ENCODE measurements at regions not wholly inside any gene's neighbourhood (a gene's known extent, or its start where the extent isn't known, plus 50 kb on each side); places are given as distances from the start of the nearest gene placed in this dataset.

GRCh38 chr4:36716874-36717273, 435.5 kb downstream of the DTHD1 start:
- DNase-seq (ENCODE audit: low read depth): no peak

- no peak for DNase-seq (ENCODE audit: low read depth)
Measured at GRCh38 chr4:36719425-36719824, 438.0 kb downstream of the DTHD1 start.

GRCh38 chr4:36722986-36723385, 441.6 kb downstream of the DTHD1 start:
- DNase-seq (ENCODE audit: low read depth): no peak

GRCh38 chr4:36734334-36734733, 452.9 kb downstream of the DTHD1 start:
- no peak for DNase-seq (ENCODE audit: low read depth)

- no peak for DNase-seq (ENCODE audit: low read depth)
Measured at GRCh38 chr4:36737691-36738090, 456.3 kb downstream of the DTHD1 start.

GRCh38 chr4:36740796-36741310, 459.4 kb downstream of the DTHD1 start:
- no peak for DNase-seq (ENCODE audit: low read depth)

- DNase-seq (ENCODE audit: low read depth): no peak
Measured at GRCh38 chr4:36747277-36748129, 466.1 kb downstream of the DTHD1 start.

- no peak for DNase-seq (ENCODE audit: low read depth)
Measured at GRCh38 chr4:36753048-36753447, 471.6 kb downstream of the DTHD1 start.

- DNase-seq (ENCODE audit: low read depth): no peak
Measured at GRCh38 chr4:36757580-36758311, 476.3 kb downstream of the DTHD1 start.

- no peak for DNase-seq (ENCODE audit: low read depth)
Measured at GRCh38 chr4:36758312-36759178, 477.1 kb downstream of the DTHD1 start.

GRCh38 chr4:36761607-36762006, 480.2 kb downstream of the DTHD1 start:
- no peak for DNase-seq (ENCODE audit: low read depth)

GRCh38 chr4:36763814-36764213, 480.7 kb upstream of the NWD2 start:
- DNase-seq (ENCODE audit: low read depth): no peak

GRCh38 chr4:36767596-36767995, 476.9 kb upstream of the NWD2 start:
- no peak for DNase-seq (ENCODE audit: low read depth)

- DNase-seq (ENCODE audit: low read depth): no peak
Measured at GRCh38 chr4:36771411-36772153, 473.0 kb upstream of the NWD2 start.

GRCh38 chr4:36772154-36772516, 472.4 kb upstream of the NWD2 start:
- DNase-seq (ENCODE audit: low read depth): no peak

GRCh38 chr4:36773467-36773866, 471.1 kb upstream of the NWD2 start:
- DNase-seq (ENCODE audit: low read depth): no peak

- no peak for DNase-seq (ENCODE audit: low read depth)
Measured at GRCh38 chr4:36775544-36775943, 469.0 kb upstream of the NWD2 start.

- DNase-seq (ENCODE audit: low read depth): no peak
Measured at GRCh38 chr4:36779601-36780000, 464.9 kb upstream of the NWD2 start.

GRCh38 chr4:36785973-36786372, 458.6 kb upstream of the NWD2 start:
- DNase-seq (ENCODE audit: low read depth): no peak

- no peak for DNase-seq (ENCODE audit: low read depth)
Measured at GRCh38 chr4:36786519-36786918, 458.0 kb upstream of the NWD2 start.

- DNase-seq (ENCODE audit: low read depth): no peak
Measured at GRCh38 chr4:36794716-36795115, 449.8 kb upstream of the NWD2 start.
